ENCODE measurements at regions not wholly inside any gene's neighbourhood (a gene's known extent, or its start where the extent isn't known, plus 50 kb on each side); places are given as distances from the start of the nearest gene placed in this dataset.

GRCh38 chr15:95327661-95328060 lies 1002.8 kb upstream of the NR2F2 start:
- DNase-seq (ENCODE audit: low read depth), result no peak

- DNase-seq (ENCODE audit: low read depth), result no peak
Observed at GRCh38 chr15:95328559-95328958, 1001.9 kb upstream of the NR2F2 start.

- DNase-seq (ENCODE audit: low read depth), result no peak
Observed at GRCh38 chr15:95329362-95329761, 1001.1 kb upstream of the NR2F2 start.

GRCh38 chr15:95341686-95342085 lies 988.8 kb upstream of the NR2F2 start:
- no peak for DNase-seq (ENCODE audit: low read depth)

- DNase-seq (ENCODE audit: low read depth), result no peak
Observed at GRCh38 chr15:95345867-95346266, 984.6 kb upstream of the NR2F2 start.

- no peak for DNase-seq (ENCODE audit: low read depth)
Observed at GRCh38 chr15:95346721-95347475, 983.6 kb upstream of the NR2F2 start.

GRCh38 chr15:95347837-95348236 lies 982.7 kb upstream of the NR2F2 start:
- no peak for DNase-seq (ENCODE audit: low read depth)

GRCh38 chr15:95350908-95351307 lies 979.6 kb upstream of the NR2F2 start:
- DNase-seq (ENCODE audit: low read depth), result no peak

- DNase-seq (ENCODE audit: low read depth), result no peak
Observed at GRCh38 chr15:95352631-95353187, 977.8 kb upstream of the NR2F2 start.

GRCh38 chr15:95353512-95353911 lies 977.0 kb upstream of the NR2F2 start:
- no peak for DNase-seq (ENCODE audit: low read depth)

GRCh38 chr15:95359966-95360365 lies 970.5 kb upstream of the NR2F2 start:
- no peak for DNase-seq (ENCODE audit: low read depth)

- no peak for DNase-seq (ENCODE audit: low read depth)
Observed at GRCh38 chr15:95362306-95362705, 968.2 kb upstream of the NR2F2 start.

GRCh38 chr15:95363646-95364045 lies 966.9 kb upstream of the NR2F2 start:
- no peak for DNase-seq (ENCODE audit: low read depth)

- no peak for DNase-seq (ENCODE audit: low read depth)
Observed at GRCh38 chr15:95365511-95366107, 964.9 kb upstream of the NR2F2 start.

- DNase-seq (ENCODE audit: low read depth), result no peak
Observed at GRCh38 chr15:95368191-95368590, 962.3 kb upstream of the NR2F2 start.

GRCh38 chr15:95368755-95369601 lies 961.5 kb upstream of the NR2F2 start:
- DNase-seq (ENCODE audit: low read depth), result no peak

GRCh38 chr15:95370291-95370690 lies 960.2 kb upstream of the NR2F2 start:
- no peak for DNase-seq (ENCODE audit: low read depth)

GRCh38 chr15:95371664-95372063 lies 958.8 kb upstream of the NR2F2 start:
- no peak for DNase-seq (ENCODE audit: low read depth)

- DNase-seq (ENCODE audit: low read depth), result no peak
Observed at GRCh38 chr15:95375281-95375680, 955.2 kb upstream of the NR2F2 start.

- DNase-seq (ENCODE audit: low read depth), result no peak
Observed at GRCh38 chr15:95377258-95377852, 953.1 kb upstream of the NR2F2 start.

GRCh38 chr15:95394186-95395067 lies 936.1 kb upstream of the NR2F2 start:
- DNase-seq (ENCODE audit: low read depth), result no peak

Measured in T-helper 22 cell (primary cell).